ENCODE measurements at regions not wholly inside any gene's neighbourhood (a gene's known extent, or its start where the extent isn't known, plus 50 kb on each side); places are given as distances from the start of the nearest gene placed in this dataset.

DNA sequence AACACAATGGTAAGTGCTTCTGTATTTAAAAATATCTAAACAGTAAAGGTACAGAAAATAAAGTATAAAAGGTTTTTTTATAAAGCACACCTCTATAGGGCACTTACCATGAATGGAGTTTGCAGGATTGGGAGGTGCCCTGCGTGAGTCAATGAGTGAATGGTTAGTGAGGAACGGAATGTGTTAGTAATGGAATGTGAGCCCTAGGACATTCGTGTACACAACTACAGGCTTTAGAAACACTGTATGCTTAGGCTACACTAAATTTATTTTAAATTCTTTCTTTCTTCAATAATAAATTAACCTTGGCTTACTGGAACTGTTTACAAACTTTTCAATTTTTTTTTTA is 337.9 kb upstream of the SLC39A10 start:
- no peak for DNase-seq (ENCODE audit: low read depth, low spot score)
- Histone ChIP-seq H3K4me3 (no peak overlapping the region), H3K36me3 (ENCODE audit: control insufficient read depth in 2 of 2, insufficient read depth in 2 of 2, low read length in 1 of 2) (no peaks in the 10 kb centered on the region), H2AFZ (ENCODE audit: control insufficient read depth, low read depth, low read length) (no peak overlapping the region), H3K9ac (ENCODE audit: control insufficient read depth, insufficient read depth, low read length) (no peak overlapping the region), H3K4me2 (ENCODE audit: control insufficient read depth, insufficient read depth) (no peak overlapping the region), H3K27ac (ENCODE audit: control insufficient read depth, insufficient read depth) (no peak overlapping the region), H3K27me3 (replicated peaks in 1 of 2; ENCODE audit: control insufficient read depth in 2 of 2, insufficient read depth in 2 of 2, low read length in 1 of 2) (no peaks in the 10 kb centered on the region), H3K4me1 (ENCODE audit: control insufficient read depth, insufficient read depth, low read length) (no peaks in the 10 kb centered on the region), H3K79me2 (ENCODE audit: control insufficient read depth, insufficient read depth, low read length) (no peaks in the 10 kb centered on the region), H4K20me1 (ENCODE audit: control insufficient read depth, insufficient read depth) (no peaks in the 10 kb centered on the region), H3K9me3 (replicated peaks; ENCODE audit: control insufficient read depth, insufficient read depth, low read length) (no peaks in the 10 kb centered on the region)
- no peak for ATAC-seq
- no peak for TF ChIP-seq STAT1 (conservative IDR thresholded peaks at IDR 0.05)
- no peak for TF ChIP-seq SUPT20H (IDR thresholded peaks at IDR 0.05; ENCODE audit: borderline replicate concordance, control insufficient read depth, low read depth, low read length)
- TF ChIP-seq ETV6 (conservative IDR thresholded peaks at IDR 0.05 in 1 of 2, IDR thresholded peaks at IDR 0.05 in 1 of 2; ENCODE audit: borderline replicate concordance in 1 of 2, low read depth in 1 of 2), result no peak
- SMC1A ChIA-PET (ENCODE audit: uncharacterized antibody, unreplicated experiment), result interaction anchor here (0.7 to 3.7 kb wide), 25 partner anchors 12 to 1151 kb away, joined by 3 to 22 read pairs (median 5); partner anchors contain the start of gene DNAH7
- RAD21 ChIA-PET (ENCODE audit: unreplicated experiment), result interaction anchor here (0.7 to 3.7 kb wide), 14 partner anchors 20 to 773 kb away, joined by 3 to 31 read pairs (median 5); partner anchors contain the start of genes DNAH7 and SLC39A10
- BruUV-seq (replicated peaks), result no TSS peak
- CTCF ChIA-PET, result interaction anchor here (0.6 to 8.3 kb wide), 32 partner anchors 11 to 1356 kb away, joined by 3 to 54 read pairs (median 3); partner anchors contain the start of gene DNAH7
- in situ Hi-C loops (cut with MboI) (loop anchor here (10.0 to 25.0 kb wide), 2 partner anchors 1154 to 1632 kb away; no protein-coding TSS in a partner anchor), intact Hi-C loops (cut with micrococcal nuclease; ENCODE audit: unreplicated experiment) (loop anchor here (2.0 to 10.0 kb wide), 6 partner anchors 342 to 1622 kb away; no protein-coding TSS in a partner anchor)
- WGBS (ENCODE audit: insufficient coverage, insufficient replicate concordance, low lambda C conversion rate, missing lambda C conversion rate), result 56% methylated on average over 3 of the region's 3 CpGs
- no peak for FAIRE-seq
- POLR2A ChIA-PET, result no interaction called here

DNA sequence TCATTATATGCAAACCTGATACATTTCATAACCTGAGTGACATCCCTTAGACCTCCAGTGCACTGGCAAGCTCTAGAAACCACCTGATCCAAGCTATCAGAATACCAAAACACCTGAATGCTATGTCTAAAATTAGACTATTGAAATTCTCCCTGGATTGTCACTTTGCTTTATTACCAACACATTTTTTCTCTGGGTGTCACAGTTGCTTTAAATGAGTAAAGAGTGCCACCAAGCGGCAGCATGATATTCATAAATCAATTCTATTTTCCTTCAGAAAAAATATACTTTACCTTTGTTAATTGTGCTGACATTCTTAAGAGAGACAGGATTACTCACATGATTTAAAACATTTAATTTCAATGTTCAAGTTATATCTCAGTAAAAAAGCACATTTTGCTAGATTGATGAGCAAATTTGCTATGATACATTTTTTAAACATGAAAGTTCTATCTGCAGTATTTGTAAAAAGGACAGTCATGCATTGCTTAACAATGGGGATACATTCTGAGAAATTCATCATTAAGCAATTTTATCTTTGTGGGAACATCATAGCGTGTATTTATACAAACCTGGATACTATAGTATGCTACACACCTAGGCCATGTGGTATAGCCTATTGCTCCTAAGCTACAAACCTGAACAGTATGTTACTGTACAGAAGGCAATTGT is 338.4 kb upstream of the SLC39A10 start:
- peak; percentile 61; the same call in 1 of the 2 replicates for TF ChIP-seq RB1 (IDR thresholded peaks at IDR 0.05; ENCODE audit: borderline replicate concordance)
- TF ChIP-seq SMC3 (IDR thresholded peaks at IDR 0.05; ENCODE audit: borderline replicate concordance, low read length), result peak; percentile 80; the same call in 1 of the 2 replicates
- TF ChIP-seq SMAD1 (IDR thresholded peaks at IDR 0.05; ENCODE audit: low read depth, partially characterized antibody), result no peak
- TF ChIP-seq, protein P1, sequence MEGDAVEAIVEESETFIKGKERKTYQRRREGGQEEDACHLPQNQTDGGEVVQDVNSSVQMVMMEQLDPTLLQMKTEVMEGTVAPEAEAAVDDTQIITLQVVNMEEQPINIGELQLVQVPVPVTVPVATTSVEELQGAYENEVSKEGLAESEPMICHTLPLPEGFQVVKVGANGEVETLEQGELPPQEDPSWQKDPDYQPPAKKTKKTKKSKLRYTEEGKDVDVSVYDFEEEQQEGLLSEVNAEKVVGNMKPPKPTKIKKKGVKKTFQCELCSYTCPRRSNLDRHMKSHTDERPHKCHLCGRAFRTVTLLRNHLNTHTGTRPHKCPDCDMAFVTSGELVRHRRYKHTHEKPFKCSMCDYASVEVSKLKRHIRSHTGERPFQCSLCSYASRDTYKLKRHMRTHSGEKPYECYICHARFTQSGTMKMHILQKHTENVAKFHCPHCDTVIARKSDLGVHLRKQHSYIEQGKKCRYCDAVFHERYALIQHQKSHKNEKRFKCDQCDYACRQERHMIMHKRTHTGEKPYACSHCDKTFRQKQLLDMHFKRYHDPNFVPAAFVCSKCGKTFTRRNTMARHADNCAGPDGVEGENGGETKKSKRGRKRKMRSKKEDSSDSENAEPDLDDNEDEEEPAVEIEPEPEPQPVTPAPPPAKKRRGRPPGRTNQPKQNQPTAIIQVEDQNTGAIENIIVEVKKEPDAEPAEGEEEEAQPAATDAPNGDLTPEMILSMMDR (IDR thresholded peaks at IDR 0.05 in 2 of 3, conservative IDR thresholded peaks at IDR 0.05 in 1 of 3; ENCODE audit: control insufficient read depth in 2 of 3, extremely low read depth in 1 of 3, insufficient read depth in 1 of 3, low read depth in 3 of 3, low read length in 3 of 3), result peak; percentile 27 to 76 (median 50); a peak in 5 of 6 replicates
- TF ChIP-seq RAD21 (IDR thresholded peaks at IDR 0.05; ENCODE audit: insufficient read depth, low read depth, low read length), result peak; percentile 85
- TF ChIP-seq NR2C2 (IDR thresholded peaks at IDR 0.05; ENCODE audit: borderline replicate concordance, control insufficient read depth, insufficient read length, low read depth), result no peak
- Histone ChIP-seq H2AFZ (ENCODE audit: control insufficient read depth, low read depth, low read length) (no peak overlapping the region), H3K36me3 (ENCODE audit: control insufficient read depth in 2 of 2, insufficient read depth in 2 of 2, low read length in 1 of 2) (no peaks in the 10 kb centered on the region), H3K27ac (ENCODE audit: control insufficient read depth, insufficient read depth) (no peak overlapping the region), H3K9ac (ENCODE audit: control insufficient read depth, insufficient read depth, low read length) (no peak overlapping the region), H3K4me3 (no peak overlapping the region), H3K27me3 (replicated peaks in 1 of 2; ENCODE audit: control insufficient read depth in 2 of 2, insufficient read depth in 2 of 2, low read length in 1 of 2) (no peaks in the 10 kb centered on the region), H3K4me1 (ENCODE audit: control insufficient read depth, insufficient read depth, low read length) (no peaks in the 10 kb centered on the region), H4K20me1 (ENCODE audit: control insufficient read depth, insufficient read depth) (no peaks in the 10 kb centered on the region), H3K79me2 (ENCODE audit: control insufficient read depth, insufficient read depth, low read length) (no peaks in the 10 kb centered on the region), H3K9me3 (replicated peaks; ENCODE audit: control insufficient read depth, insufficient read depth, low read length) (no peaks in the 10 kb centered on the region), H3K4me2 (ENCODE audit: control insufficient read depth, insufficient read depth) (no peak overlapping the region)
- intact Hi-C loops (cut with micrococcal nuclease; ENCODE audit: unreplicated experiment), result loop anchor here (1.0 to 10.0 kb wide), 7 partner anchors 342 to 1621 kb away; no protein-coding TSS in a partner anchor
- DNase-seq (ENCODE audit: low read depth, low spot score), result no peak
- WGBS (ENCODE audit: insufficient coverage, insufficient replicate concordance, low lambda C conversion rate, missing lambda C conversion rate), result 0% methylated on average over 2 of the region's 2 CpGs
- BruUV-seq (replicated peaks), result no TSS peak
- CTCF ChIA-PET, result interaction anchor here (0.6 to 8.3 kb wide), 31 partner anchors 9 to 1542 kb away, joined by 3 to 54 read pairs (median 3); partner anchors contain the start of gene DNAH7
- POLR2A ChIA-PET, result no interaction called here
- ATAC-seq, result peak; percentile 46
- RAD21 ChIA-PET (ENCODE audit: unreplicated experiment), result interaction anchor here (0.7 to 3.7 kb wide), 13 partner anchors 8 to 749 kb away, joined by 3 to 31 read pairs (median 4); partner anchors contain the start of gene DNAH7
- in situ Hi-C loops (cut with MboI), result loop anchor here (10.0 to 25.0 kb wide), 2 partner anchors 1154 to 1631 kb away; no protein-coding TSS in a partner anchor
- SMC1A ChIA-PET (ENCODE audit: uncharacterized antibody, unreplicated experiment), result interaction anchor here (0.7 to 3.7 kb wide), 20 partner anchors 12 to 1150 kb away, joined by 3 to 22 read pairs (median 6); partner anchors contain the start of gene DNAH7
- no peak for FAIRE-seq

All from GM12878 (cell line).